ENCODE measurements at regions not wholly inside any gene's neighbourhood (a gene's known extent, or its start where the extent isn't known, plus 50 kb on each side); places are given as distances from the start of the nearest gene placed in this dataset.

DNA sequence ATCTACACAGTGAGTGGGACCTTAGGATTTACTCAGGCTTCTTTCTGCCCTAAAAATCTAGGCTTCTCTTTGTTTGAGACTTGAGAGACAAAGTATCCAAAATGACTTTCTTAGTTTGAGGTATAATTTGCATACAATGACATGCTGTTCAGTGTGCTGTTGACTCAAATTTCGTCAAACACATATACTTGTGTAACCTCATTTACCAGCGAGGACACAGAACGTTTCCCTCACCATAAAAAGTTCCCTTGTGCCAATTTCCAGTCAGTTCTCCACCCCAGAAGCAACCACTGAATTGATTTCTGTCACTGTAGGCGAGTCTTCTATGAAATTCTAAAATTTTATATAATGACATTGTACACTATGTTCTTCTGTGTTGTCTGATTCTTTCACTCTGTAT, 68.0 kb upstream of the MAF start:
- DNase-seq (ENCODE audit: low read depth, low spot score): no peak
- dilution Hi-C loops (cut with MboI; ENCODE audit: extremely low pct_ligation_motif_present, low sequenced_read_pairs): no loop called here

DNA sequence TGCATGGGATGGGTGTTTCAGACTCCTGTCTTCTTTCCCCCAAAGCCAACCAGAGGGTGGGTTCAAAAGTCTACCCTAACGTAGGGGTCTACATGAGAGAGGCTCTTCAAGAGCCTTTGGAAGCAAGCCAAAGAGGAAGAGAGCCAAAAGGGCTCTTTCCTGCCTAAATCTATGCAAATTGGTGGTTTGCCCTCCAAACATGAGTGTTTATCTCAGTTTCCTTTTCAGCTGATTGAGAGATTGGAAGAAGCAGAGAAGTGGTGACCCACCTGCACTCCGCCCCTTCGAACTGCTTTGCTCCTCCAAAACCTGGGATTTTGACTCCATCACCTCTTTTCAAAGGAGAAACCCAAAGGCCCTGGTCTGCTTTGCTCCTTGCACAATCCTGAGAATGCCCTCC, 65.4 kb upstream of the MAF start:
- no TSS peak for BruUV-seq (replicated peaks)
- Histone ChIP-seq H3K27ac (ENCODE audit: insufficient read depth, low read depth, low read length) (no peak overlapping the region), H3K4me2 (ENCODE audit: insufficient read depth, low read length) (no peak overlapping the region), H3K36me3 (ENCODE audit: control insufficient read depth in 2 of 2, extremely low read depth in 1 of 2, insufficient read depth in 2 of 2, low read length in 2 of 2) (no peaks in the 10 kb centered on the region), H3K9ac (replicated peaks; ENCODE audit: extremely low read depth, insufficient read depth, low read length) (no peak overlapping the region), H3K27me3 (ENCODE audit: control insufficient read depth in 2 of 2, insufficient read depth in 2 of 2, low read length in 2 of 2) (no peaks in the 10 kb centered on the region), H3K9me3 (replicated peaks; ENCODE audit: control insufficient read depth, insufficient read depth, low read length) (peaks cover 4% of the 10 kb centered on the region), H4K20me1 (replicated peaks; ENCODE audit: control insufficient read depth, extremely low read depth, insufficient read depth, low read length) (no peaks in the 10 kb centered on the region), H3K79me2 (ENCODE audit: control insufficient read depth, insufficient read depth, low read length) (no peaks in the 10 kb centered on the region), H3K4me3 (replicated peaks in 1 of 3; ENCODE audit: insufficient read depth in 1 of 3, low read depth in 1 of 3, low read length in 3 of 3) (no peak overlapping the region), H3K9me1 (replicated peaks; ENCODE audit: control insufficient read depth, extremely low read depth, insufficient read depth, low read length) (no peaks in the 10 kb centered on the region), H3K4me1 (ENCODE audit: control insufficient read depth, extremely low read depth, insufficient read depth, low read length) (no peaks in the 10 kb centered on the region), H2AFZ (ENCODE audit: low read depth, low read length) (no peak overlapping the region)
- FAIRE-seq (no peak), DNase-seq (ENCODE audit: low read depth, low spot score) (no peak)
- TF ChIP-seq GATA2 (IDR thresholded peaks at IDR 0.05; ENCODE audit: insufficient read depth, insufficient read length, low read depth, low read length): no peak
- no peak for TF ChIP-seq POLR2A (IDR thresholded peaks at IDR 0.05; ENCODE audit: low read depth, low read length)
- no peak for TF ChIP-seq POLR2AphosphoS5 (IDR thresholded peaks at IDR 0.05; ENCODE audit: insufficient read depth, low read depth, low read length)
- no peak for TF ChIP-seq EZH2 (IDR thresholded peaks at IDR 0.05; ENCODE audit: borderline replicate concordance, low read depth, low read length, severe bottlenecking)
- TF ChIP-seq FOS (IDR thresholded peaks at IDR 0.05; ENCODE audit: borderline replicate concordance, insufficient read depth, low read length): no peak
- TF ChIP-seq MAX (IDR thresholded peaks at IDR 0.05; ENCODE audit: insufficient read depth, insufficient read length): no peak
- TF ChIP-seq, protein P1, sequence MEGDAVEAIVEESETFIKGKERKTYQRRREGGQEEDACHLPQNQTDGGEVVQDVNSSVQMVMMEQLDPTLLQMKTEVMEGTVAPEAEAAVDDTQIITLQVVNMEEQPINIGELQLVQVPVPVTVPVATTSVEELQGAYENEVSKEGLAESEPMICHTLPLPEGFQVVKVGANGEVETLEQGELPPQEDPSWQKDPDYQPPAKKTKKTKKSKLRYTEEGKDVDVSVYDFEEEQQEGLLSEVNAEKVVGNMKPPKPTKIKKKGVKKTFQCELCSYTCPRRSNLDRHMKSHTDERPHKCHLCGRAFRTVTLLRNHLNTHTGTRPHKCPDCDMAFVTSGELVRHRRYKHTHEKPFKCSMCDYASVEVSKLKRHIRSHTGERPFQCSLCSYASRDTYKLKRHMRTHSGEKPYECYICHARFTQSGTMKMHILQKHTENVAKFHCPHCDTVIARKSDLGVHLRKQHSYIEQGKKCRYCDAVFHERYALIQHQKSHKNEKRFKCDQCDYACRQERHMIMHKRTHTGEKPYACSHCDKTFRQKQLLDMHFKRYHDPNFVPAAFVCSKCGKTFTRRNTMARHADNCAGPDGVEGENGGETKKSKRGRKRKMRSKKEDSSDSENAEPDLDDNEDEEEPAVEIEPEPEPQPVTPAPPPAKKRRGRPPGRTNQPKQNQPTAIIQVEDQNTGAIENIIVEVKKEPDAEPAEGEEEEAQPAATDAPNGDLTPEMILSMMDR (IDR thresholded peaks at IDR 0.05; ENCODE audit: extremely low read depth in 1 of 2, insufficient read depth in 1 of 2, low read depth in 1 of 2, low read length in 2 of 2): no peak
- no peak for TF ChIP-seq JUN (IDR thresholded peaks at IDR 0.05; ENCODE audit: borderline replicate concordance, insufficient read depth, insufficient read length, low read depth)
- no peak for TF ChIP-seq MYC (IDR thresholded peaks at IDR 0.05; ENCODE audit: low read depth, low read length)
- POLR2A ChIA-PET: no interaction called here
- CTCF ChIA-PET: no interaction called here
- dilution Hi-C loops (cut with MboI; ENCODE audit: extremely low pct_ligation_motif_present, low sequenced_read_pairs) (no loop called here), intact Hi-C loops (cut with micrococcal nuclease) (no loop called here)

More for the DNA sequence above, 68.0 kb upstream of the MAF start:
- POLR2A ChIA-PET: no interaction called here
- H4K20me1 ChIP-seq (replicated peaks; ENCODE audit: control insufficient read depth, extremely low read depth, insufficient read depth, low read length): no peaks in the 10 kb centered on the region
- intact Hi-C loops (cut with micrococcal nuclease): no loop called here
- CTCF ChIA-PET: interaction anchor here (1.0 kb wide), 1 partner anchor 66 kb away, joined by 3 read pairs; no protein-coding TSS in a partner anchor
- no peak overlapping the region for H3K4me3 ChIP-seq (replicated peaks in 1 of 3; ENCODE audit: insufficient read depth in 1 of 3, low read depth in 1 of 3, low read length in 3 of 3)
- FAIRE-seq: no peak
- no peak overlapping the region for H3K9ac ChIP-seq (replicated peaks; ENCODE audit: extremely low read depth, insufficient read depth, low read length)
- H3K79me2 ChIP-seq (ENCODE audit: control insufficient read depth, insufficient read depth, low read length): no peaks in the 10 kb centered on the region
- no TSS peak for BruUV-seq (replicated peaks)
- H3K9me3 ChIP-seq (replicated peaks; ENCODE audit: control insufficient read depth, insufficient read depth, low read length): peaks cover 2% of the 10 kb centered on the region
- TF ChIP-seq, protein P1 (IDR thresholded peaks at IDR 0.05; ENCODE audit: extremely low read depth in 1 of 2, insufficient read depth in 1 of 2, low read depth in 1 of 2, low read length in 2 of 2): no peak
- H3K9me1 ChIP-seq (replicated peaks; ENCODE audit: control insufficient read depth, extremely low read depth, insufficient read depth, low read length): no peaks in the 10 kb centered on the region
- no peaks in the 10 kb centered on the region for H3K27me3 ChIP-seq (ENCODE audit: control insufficient read depth in 2 of 2, insufficient read depth in 2 of 2, low read length in 2 of 2)
- no peaks in the 10 kb centered on the region for H3K36me3 ChIP-seq (ENCODE audit: control insufficient read depth in 2 of 2, extremely low read depth in 1 of 2, insufficient read depth in 2 of 2, low read length in 2 of 2)
- H3K4me2 ChIP-seq (ENCODE audit: insufficient read depth, low read length): no peak overlapping the region
- no peaks in the 10 kb centered on the region for H3K4me1 ChIP-seq (ENCODE audit: control insufficient read depth, extremely low read depth, insufficient read depth, low read length)
- no peak overlapping the region for H3K27ac ChIP-seq (ENCODE audit: insufficient read depth, low read depth, low read length)
- H2AFZ ChIP-seq (ENCODE audit: low read depth, low read length): no peak overlapping the region

Measured in endothelial cell of umbilical vein (primary cell).